KG1 (cell line): ENCODE measurements at regions not wholly inside any gene's neighbourhood (a gene's known extent, or its start where the extent isn't known, plus 50 kb on each side); places are given as distances from the start of the nearest gene placed in this dataset.

ENCODE experiments used
- DNase-seq: peaks from one replicate; lab custom pipeline; 2025; lab: John Stamatoyannopoulos, UW

GRCh38 chr10:50936335-50936734 is 50.9 kb upstream of the A1CF start:
- DNase-seq = no peak

- DNase-seq = no peak
Measured at GRCh38 chr10:50937230-50937907, 51.9 kb upstream of the A1CF start.

DNA sequence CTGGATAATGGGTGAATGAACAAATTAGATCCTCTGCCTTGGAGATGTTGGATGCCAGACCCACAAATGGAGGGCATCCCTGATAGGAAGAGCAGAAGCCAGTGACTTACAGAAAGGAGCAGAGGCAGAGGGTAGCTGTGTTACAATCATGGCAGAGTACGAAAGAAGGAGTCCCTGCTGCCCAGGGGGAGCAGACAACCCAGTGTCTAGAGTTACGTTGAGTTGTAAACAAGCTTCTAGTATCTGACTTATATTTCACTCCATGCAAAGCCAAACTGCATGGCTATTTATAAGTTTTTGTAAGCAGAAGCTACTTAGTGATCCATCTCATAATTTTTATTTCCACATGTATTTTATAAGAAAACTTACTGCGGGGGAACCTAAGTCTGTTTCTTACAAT is 56.2 kb upstream of the A1CF start:
- no peak for DNase-seq

DNA sequence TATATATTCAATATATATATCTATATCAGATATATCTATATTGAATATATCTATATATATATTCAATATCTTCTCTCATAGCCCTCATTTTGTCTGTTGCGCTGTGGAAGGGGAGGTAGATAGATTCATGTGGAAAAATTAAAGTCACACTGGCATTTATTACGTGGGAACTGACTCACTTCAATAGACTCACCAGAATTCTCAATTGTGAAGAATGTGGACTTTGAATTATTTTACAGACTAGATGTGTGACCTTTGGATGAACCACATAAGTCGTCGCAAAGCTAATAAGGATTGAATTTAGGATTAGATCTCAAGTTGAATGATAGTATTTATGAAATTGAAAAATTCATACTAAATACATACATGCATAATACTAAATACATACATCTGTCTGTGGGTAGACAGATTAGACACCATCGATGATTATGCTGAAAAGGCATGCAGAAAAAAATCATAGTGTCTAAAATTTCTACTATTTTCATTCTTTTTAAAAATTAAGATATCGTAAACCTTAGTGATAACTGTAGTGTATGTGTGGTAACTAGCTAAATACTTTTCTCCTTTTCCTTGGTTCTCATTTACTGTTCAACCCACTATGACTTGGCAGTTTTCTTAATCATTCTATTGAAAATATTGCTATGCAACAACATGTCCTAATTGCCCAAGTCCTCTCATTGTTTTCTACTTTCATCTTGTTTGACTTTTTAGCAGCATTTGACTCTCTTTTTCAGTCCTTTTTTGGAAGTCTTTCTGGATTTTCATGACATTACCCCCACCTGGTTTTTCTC is 61.8 kb upstream of the A1CF start:
- no peak for DNase-seq

DNA sequence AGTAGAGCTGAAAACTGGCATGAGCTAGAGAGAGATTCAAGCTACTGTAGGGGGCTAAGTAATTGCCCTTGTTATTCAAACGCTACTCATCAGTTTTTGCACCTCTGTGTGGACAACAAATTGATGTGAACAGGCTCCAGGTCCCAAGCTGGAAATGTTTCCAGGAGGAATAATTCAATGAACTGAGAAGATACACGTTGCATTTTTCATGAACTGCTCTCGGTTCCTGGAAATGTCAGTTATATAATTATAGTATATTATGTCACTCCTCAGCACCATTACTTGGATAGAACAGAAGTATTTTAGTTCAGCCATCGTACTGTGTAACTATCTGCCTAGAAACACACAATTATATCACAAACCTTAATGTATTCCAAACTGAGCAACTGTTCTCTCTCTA is 65.9 kb upstream of the A1CF start:
- no peak for DNase-seq

DNA sequence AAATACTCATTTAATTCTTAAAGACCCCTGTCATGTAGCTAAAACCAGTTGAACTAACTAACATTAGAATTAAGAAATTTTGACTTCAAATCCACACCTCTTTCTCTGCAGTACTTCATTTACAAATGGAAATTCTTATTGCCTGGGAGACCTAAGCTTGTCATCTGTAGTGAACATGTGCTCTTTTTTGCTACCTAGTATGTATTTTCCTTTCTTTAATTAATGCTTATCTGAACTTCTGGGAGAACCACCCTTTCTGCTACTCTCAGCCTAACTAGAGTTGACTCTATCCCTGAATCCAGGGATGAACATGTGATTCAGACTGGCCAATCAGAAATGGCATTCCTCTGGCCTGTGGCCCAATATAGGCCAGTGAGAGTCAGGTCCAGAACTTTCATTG is 75.9 kb upstream of the A1CF start:
- no peak for DNase-seq

DNA sequence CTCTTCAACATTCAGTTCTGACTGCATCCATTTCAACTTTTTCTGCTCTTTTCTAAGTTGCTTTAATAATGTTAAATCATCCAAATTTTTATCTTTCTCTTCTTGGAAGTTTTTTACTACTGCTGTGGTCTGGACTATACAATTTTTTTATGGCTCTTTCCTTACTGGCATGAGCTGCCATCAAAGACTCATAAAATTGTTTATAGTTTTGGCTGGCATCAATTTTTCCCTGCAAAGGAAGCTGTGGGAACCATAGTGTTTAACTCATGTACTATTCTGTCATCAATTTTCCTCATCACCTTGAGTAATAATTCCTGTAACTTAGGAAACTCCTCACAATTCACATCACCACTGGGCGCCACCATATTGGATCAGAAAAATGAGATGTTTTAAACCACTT is 77.6 kb upstream of the A1CF start:
- no peak for DNase-seq

GRCh38 chr10:50968386-50969091 is 83.1 kb upstream of the A1CF start:
- DNase-seq = no peak

- DNase-seq = no peak
Measured at GRCh38 chr10:50972591-50972990, 87.2 kb upstream of the A1CF start.

DNA sequence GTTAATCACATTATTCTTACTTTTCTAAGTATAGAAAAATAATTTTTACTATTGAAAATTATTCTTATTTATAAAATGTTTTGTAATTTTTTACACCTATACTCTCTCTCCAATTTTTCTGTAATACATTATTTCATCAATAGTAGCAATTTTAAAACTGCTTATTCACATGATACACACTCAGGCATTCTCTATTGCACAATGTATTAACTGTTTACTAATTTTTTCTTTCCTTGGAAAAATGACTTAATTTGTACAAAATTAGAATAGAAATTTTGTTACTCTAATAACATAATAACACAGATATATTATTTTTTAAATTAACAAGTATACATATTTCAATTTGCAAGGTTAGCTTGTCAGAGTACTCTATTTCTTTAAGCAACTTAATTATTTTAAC is 92.9 kb upstream of the PRKG1 start:
- DNase-seq = no peak

GRCh38 chr10:50981904-50982303 is 92.4 kb upstream of the PRKG1 start:
- DNase-seq = no peak

DNA sequence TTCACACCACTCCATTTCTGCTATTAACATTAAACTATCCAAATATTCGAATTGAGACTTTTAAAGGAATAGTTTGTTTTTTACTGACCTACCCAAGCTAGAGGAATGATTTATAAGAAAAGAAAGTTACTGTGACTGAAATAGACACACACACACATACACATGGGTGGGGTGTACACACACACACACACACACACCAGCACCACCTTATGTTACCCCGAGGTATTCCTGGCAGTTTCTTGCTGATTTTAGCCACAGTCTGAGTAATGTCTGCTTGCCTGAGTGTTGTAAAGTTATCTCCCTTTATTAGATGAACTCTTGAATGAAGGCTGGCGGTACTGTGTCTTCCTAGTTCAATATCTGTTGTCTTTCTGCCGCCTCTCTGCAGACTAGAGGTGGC is 91.3 kb upstream of the PRKG1 start:
- no peak for DNase-seq

DNA sequence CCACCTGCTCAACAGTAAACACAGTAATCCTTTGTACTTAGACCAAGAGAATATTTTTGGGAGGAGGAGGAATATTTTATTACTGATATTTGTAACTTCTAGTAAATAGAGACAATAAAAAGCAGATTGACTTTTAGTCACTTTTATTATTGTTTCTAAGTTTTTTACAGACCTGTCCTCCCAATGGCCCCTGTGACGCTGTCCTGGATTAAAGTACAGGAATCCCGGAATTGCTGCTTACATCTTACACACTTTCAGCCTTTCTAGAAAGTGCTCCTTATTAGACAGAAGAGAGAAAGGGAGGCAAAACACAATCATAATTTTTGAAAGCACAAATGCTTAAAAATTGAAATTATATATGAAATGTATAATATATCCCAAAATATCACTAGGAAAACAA is 86.4 kb upstream of the PRKG1 start:
- DNase-seq = no peak

GRCh38 chr10:50988792-50989191 is 85.5 kb upstream of the PRKG1 start:
- DNase-seq = no peak

DNA sequence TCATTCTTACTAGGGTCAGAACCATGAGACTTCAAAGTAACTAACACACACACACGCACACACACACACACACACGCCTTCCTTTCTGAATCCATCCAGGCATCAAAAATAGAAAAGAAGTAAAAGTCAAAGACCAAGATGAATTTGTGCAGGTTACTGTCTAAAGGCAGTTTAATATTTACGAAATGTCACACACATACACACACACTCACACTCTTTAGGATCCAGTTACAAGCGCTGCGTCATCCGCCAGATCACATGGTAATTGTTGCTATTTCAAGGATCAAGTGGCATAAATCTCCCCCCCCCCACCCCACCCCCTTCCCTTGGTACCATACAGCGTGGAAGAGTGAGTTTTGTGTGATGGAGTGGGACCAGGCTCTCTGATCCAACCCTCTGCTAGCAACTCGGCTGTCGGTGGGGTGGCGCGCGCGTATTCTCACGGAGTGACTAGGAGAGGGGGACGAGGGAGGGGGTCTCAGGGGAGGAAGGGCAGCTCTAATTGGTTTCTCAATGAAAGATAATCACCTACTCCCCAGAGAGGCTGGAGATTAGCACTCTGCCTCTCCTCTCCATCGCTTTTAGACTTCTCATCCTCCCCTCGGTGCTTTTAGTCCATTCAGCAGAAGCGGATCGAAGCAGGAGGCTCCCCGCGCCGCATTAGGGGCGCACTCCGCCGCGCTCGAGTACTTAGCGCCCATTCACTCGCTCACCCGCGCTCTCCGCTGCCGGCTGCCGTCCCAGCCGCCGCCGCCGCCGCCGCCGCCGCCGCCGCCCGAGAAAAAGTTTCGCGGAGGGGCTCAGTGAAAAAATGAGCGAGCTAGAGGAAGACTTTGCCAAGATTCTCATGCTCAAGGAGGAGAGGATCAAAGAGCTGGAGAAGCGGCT is 83.5 kb upstream of the PRKG1 start:
- DNase-seq = no peak

GRCh38 chr10:50991456-50992355 is 82.6 kb upstream of the PRKG1 start:
- no peak for DNase-seq

- DNase-seq = no peak
Measured at GRCh38 chr10:50992356-50992901, 81.9 kb upstream of the PRKG1 start.

GRCh38 chr10:50992972-50993766 is 81.1 kb upstream of the PRKG1 start:
- DNase-seq = no peak

GRCh38 chr10:50993771-50994251 is 80.5 kb upstream of the PRKG1 start:
- DNase-seq = no peak

- DNase-seq = no peak
Measured at GRCh38 chr10:50997461-50997860, 76.8 kb upstream of the PRKG1 start.
